Trophoblast cell (in vitro differentiated cells and primary cell): ENCODE measurements at regions not wholly inside any gene's neighbourhood (a gene's known extent, or its start where the extent isn't known, plus 50 kb on each side); places are given as distances from the start of the nearest gene placed in this dataset.
A peak's percentile ranks its signal among the peaks of the same experiment; 100 is the strongest.

Experiments used
- DNase-seq, 2 donors: peaks; one replicate each; pipeline ENCODE4 v3.0.0-alpha.2; 2016
- H2AFZ ChIP-seq: 2 replicates; pipeline ENCODE4 v1.6.1; 2013; ENCODE audit warnings: low read length, moderate library complexity, mild to moderate bottlenecking; ENCODE audit not compliant: insufficient read depth, poor library complexity
- H2AK5ac ChIP-seq: 2 replicates; pipeline ENCODE4 v1.6.1; 2013; ENCODE audit warnings: mild to moderate bottlenecking, low read length
- H2BK120ac ChIP-seq: 2 replicates; pipeline ENCODE4 v1.6.1; 2013; ENCODE audit warnings: low read length, mild to moderate bottlenecking, moderate library complexity; ENCODE audit not compliant: insufficient read depth, poor library complexity
- H2BK12ac ChIP-seq: 2 replicates; pipeline ENCODE4 v1.6.1; 2013; ENCODE audit warnings: mild to moderate bottlenecking, low read length, moderate library complexity
- H2BK5ac ChIP-seq: 2 replicates; pipeline ENCODE4 v1.6.1; 2013; ENCODE audit warnings: low read length, low read depth, moderate library complexity, mild to moderate bottlenecking; ENCODE audit not compliant: poor library complexity
- H3K14ac ChIP-seq: 2 replicates; pipeline ENCODE4 v1.6.1; 2013; ENCODE audit warnings: mild to moderate bottlenecking, low read length
- H3K18ac ChIP-seq: 2 replicates; pipeline ENCODE4 v1.6.1; 2013; ENCODE audit warnings: mild to moderate bottlenecking, low read length
- H3K23ac ChIP-seq: 2 replicates; pipeline ENCODE4 v1.6.1; 2013; ENCODE audit warnings: low read length
- H3K27ac ChIP-seq: 2 replicates; pipeline ENCODE4 v1.5.1; 2013; ENCODE audit warnings: low read depth, mild to moderate bottlenecking, inconsistent platforms, low read length, moderate library complexity
- H3K27me3 ChIP-seq: 2 replicates; pipeline ENCODE4 v1.6.1; 2013; ENCODE audit warnings: inconsistent platforms, mild to moderate bottlenecking, low read length, moderate library complexity; ENCODE audit not compliant: insufficient read depth
- H3K36me3 ChIP-seq, 2 experiments: 1 replicate in 1 of 2; 2 replicates in 1 of 2; pipeline ENCODE4 v1.6.1; 2013; ENCODE audit warnings: low read length in 2 of 2, mild to moderate bottlenecking in 2 of 2, moderate library complexity in 1 of 2; ENCODE audit not compliant: insufficient read depth in 2 of 2, control insufficient read depth in 1 of 2
- H3K4ac ChIP-seq: 2 replicates; pipeline ENCODE4 v1.6.1; 2013; ENCODE audit warnings: low read depth, mild to moderate bottlenecking, low read length, moderate library complexity
- H3K4me1 ChIP-seq, 2 experiments: 1 replicate in 1 of 2; 2 replicates in 1 of 2; pipeline ENCODE4 v1.6.1; 2013; ENCODE audit warnings: low read length in 2 of 2, mild to moderate bottlenecking in 2 of 2, moderate library complexity in 1 of 2; ENCODE audit not compliant: insufficient read depth in 2 of 2, control insufficient read depth in 1 of 2
- H3K4me2 ChIP-seq: 2 replicates; pipeline ENCODE4 v1.6.1; 2013; ENCODE audit warnings: inconsistent platforms, mild to moderate bottlenecking, low read length, moderate library complexity
- H3K4me3 ChIP-seq: 2 replicates; pipeline ENCODE4 v1.5.1; 2013; ENCODE audit warnings: mild to moderate bottlenecking, low read depth, low read length, inconsistent platforms
- H3K79me1 ChIP-seq: one replicate; pipeline ENCODE4 v1.6.1; 2013; ENCODE audit warnings: low read length
- H3K79me2 ChIP-seq: 2 replicates; pipeline ENCODE4 v1.6.1; 2013; ENCODE audit warnings: low read length, mild to moderate bottlenecking; ENCODE audit not compliant: control insufficient read depth, insufficient read depth, poor library complexity
- H3K9ac ChIP-seq: 2 replicates; pipeline ENCODE4 v1.6.1; 2013; ENCODE audit warnings: mild to moderate bottlenecking, low read length
- H3K9me3 ChIP-seq: 2 replicates; pipeline ENCODE4 v1.6.1; 2013; ENCODE audit warnings: low read depth, mild to moderate bottlenecking, control low read depth, inconsistent platforms, low read length; ENCODE audit not compliant: insufficient read depth
- H4K12ac ChIP-seq: 2 replicates; pipeline ENCODE4 v1.6.1; 2013; ENCODE audit warnings: low read depth, mild to moderate bottlenecking, low read length, moderate library complexity
- H4K8ac ChIP-seq: 2 replicates; pipeline ENCODE4 v1.6.1; 2013; ENCODE audit warnings: low read depth, mild to moderate bottlenecking, low read length, moderate library complexity
- H4K91ac ChIP-seq: one replicate; pipeline ENCODE4 v1.6.1; 2013; ENCODE audit warnings: low read depth, mild to moderate bottlenecking, low read length, moderate library complexity
- WGBS: extraction: QIAGEN DNeasy Blood & Tissue Kit; methylation state at CpG from one replicate; pipeline ENCODE4 v1.1.7; 2013; ENCODE audit warnings: missing lambda C conversion rate; ENCODE audit not compliant: insufficient read length, insufficient coverage; ENCODE audit errors: extremely low coverage; 5-methylcytosine and 5-hydroxymethylcytosine counted together

DNA sequence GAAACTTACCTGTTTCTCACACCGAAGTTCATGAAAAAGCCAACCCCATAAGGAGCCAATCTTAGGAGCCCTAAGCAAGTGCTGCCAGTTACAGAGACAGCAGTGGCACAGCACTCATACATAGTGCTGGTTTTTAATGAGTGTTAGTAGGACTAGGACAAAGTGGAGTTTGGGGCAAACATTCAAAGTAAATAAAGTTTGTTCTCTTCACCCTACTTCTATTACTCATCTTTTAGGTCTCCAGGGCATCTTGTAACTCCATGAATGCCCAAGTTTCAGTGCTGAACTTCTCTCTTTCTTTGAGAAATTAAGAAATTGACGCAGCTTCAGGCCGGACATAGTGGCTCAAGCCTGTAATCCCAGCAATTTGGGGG is 584.7 kb downstream of the EBF1 start:
- Histone ChIP-seq H2BK12ac (no peak overlapping the region), H3K79me2 (no peaks in the 10 kb centered on the region), H2AK5ac (no peak overlapping the region), H2BK120ac (no peak overlapping the region), H3K79me1 (no peaks in the 10 kb centered on the region), H3K9ac (no peak overlapping the region), H3K4me2 (no peak overlapping the region), H4K12ac (no peak overlapping the region), H4K8ac (no peak overlapping the region), H3K9me3 (no peaks in the 10 kb centered on the region), H4K91ac (no peak overlapping the region), H3K18ac (no peak overlapping the region), H3K4me1 (no peaks in the 10 kb centered on the region), H3K4ac (no peak overlapping the region), H3K27ac (no peak overlapping the region), H3K23ac (no peak overlapping the region), H3K36me3 (no peaks in the 10 kb centered on the region), H3K27me3 (no peaks in the 10 kb centered on the region), H3K14ac (no peak overlapping the region), H3K4me3 (no peak overlapping the region), H2BK5ac (no peak overlapping the region), H2AFZ (no peak overlapping the region)
- WGBS, result no CpG with 5 or more reads among the region's 3 CpGs
- DNase-seq, result no peak

DNA sequence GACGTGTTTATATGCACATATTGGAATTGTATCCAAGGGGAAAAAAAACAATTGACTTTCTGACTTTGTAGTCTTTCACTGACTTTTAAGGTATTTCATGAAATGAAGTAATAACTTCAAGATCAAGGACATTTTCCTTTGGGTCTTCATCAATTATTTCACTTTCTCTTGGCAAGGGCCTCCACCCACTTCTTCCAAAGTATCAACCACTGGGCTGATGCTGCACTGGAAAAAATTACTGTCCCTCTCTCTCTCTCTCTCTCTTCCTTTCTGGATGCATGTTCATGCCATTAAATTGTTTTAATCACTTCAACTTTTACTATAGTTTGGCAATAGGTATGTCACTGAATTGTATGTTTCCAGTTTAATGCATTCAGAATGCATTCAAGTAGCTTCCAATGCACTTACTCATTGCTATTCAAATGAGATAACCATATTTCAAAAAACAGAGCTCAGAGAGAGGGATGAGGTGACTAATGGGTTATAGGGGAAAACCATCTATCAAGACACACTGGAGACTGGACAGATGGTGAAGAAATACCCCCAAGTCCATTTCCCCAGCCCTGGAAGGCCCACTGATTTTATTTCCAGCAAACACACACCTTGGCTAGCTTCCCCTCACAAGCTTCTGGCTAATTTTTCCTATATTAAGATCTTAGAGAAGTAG is 585.3 kb downstream of the EBF1 start:
- Histone ChIP-seq H2BK5ac (no peak overlapping the region), H3K23ac (no peak overlapping the region), H4K12ac (no peak overlapping the region), H4K91ac (no peak overlapping the region), H2AFZ (no peak overlapping the region), H3K18ac (no peak overlapping the region), H3K4me3 (no peak overlapping the region), H3K4me2 (no peak overlapping the region), H2AK5ac (no peak overlapping the region), H3K79me1 (no peaks in the 10 kb centered on the region), H3K9me3 (no peaks in the 10 kb centered on the region), H3K4me1 (no peaks in the 10 kb centered on the region), H3K27ac (no peak overlapping the region), H2BK120ac (no peak overlapping the region), H4K8ac (no peak overlapping the region), H3K36me3 (no peaks in the 10 kb centered on the region), H3K14ac (no peak overlapping the region), H3K9ac (no peak overlapping the region), H3K79me2 (no peaks in the 10 kb centered on the region), H2BK12ac (no peak overlapping the region), H3K4ac (no peak overlapping the region), H3K27me3 (no peaks in the 10 kb centered on the region)
- peak in 1 of 2 donors; percentile 9 for DNase-seq
- no CpG with 5 or more reads among the region's 1 CpG for WGBS

DNA sequence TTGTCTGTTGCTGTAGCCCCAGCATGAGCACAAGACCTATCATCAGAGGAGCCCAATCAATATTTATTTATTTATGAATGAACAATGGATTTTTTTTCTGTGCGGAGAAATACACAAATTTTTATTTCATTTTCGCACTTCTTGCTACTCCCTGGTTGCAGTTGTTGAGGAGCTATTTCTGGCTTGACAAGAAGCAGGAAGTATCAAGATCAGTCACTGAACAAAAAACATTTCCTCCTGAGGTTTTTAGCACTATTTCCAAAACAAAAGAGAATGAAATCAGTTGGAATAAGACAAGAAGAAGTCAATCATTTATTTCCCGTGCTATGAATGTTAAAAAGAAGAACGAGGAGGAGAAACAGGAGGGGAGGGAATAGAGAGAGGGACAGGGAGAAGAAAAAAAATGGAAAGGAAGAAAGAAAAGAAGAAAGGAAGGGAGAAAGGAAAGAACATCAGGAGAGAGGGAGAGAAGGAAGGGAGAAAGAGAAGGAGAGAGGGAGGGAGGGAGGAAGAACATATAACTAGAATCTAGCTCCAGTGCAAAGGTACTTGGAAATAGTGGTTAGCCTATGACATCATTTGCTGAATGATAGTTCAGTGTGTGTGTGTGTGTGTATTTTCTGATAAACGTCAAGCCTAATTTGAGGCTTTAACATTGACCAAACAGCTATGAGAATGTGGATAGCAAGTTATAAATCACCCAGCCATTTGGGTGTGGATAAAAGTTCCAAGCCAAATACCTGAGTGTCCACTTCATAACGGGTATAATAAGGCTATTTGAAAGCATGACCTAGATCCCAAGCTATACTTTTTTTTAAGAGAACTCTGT is 586.0 kb downstream of the EBF1 start:
- no peak overlapping the region for H3K18ac ChIP-seq
- no peak overlapping the region for H3K4ac ChIP-seq
- no peak overlapping the region for H4K8ac ChIP-seq
- no peak overlapping the region for H3K27ac ChIP-seq
- H2BK120ac ChIP-seq, result no peak overlapping the region
- no peaks in the 10 kb centered on the region for H3K79me1 ChIP-seq
- no peak overlapping the region for H2BK12ac ChIP-seq
- no peaks in the 10 kb centered on the region for H3K4me1 ChIP-seq
- no peak overlapping the region for H2AK5ac ChIP-seq
- H4K12ac ChIP-seq, result no peak overlapping the region
- no peaks in the 10 kb centered on the region for H3K27me3 ChIP-seq
- H2AFZ ChIP-seq, result no peak overlapping the region
- no peak overlapping the region for H3K4me2 ChIP-seq
- no peak overlapping the region for H2BK5ac ChIP-seq
- H3K23ac ChIP-seq, result no peak overlapping the region
- no peak overlapping the region for H4K91ac ChIP-seq
- no peak overlapping the region for H3K14ac ChIP-seq
- WGBS, result no CpG with 5 or more reads among the region's 6 CpGs
- no peaks in the 10 kb centered on the region for H3K79me2 ChIP-seq
- no peak overlapping the region for H3K9ac ChIP-seq
- no peaks in the 10 kb centered on the region for H3K9me3 ChIP-seq
- no peak for DNase-seq
- no peaks in the 10 kb centered on the region for H3K36me3 ChIP-seq
- H3K4me3 ChIP-seq, result no peak overlapping the region

- no peaks in the 10 kb centered on the region for H3K4me1 ChIP-seq
- no peaks in the 10 kb centered on the region for H3K36me3 ChIP-seq
- no peak overlapping the region for H3K18ac ChIP-seq
- no peak overlapping the region for H4K91ac ChIP-seq
- H3K4me3 ChIP-seq, result no peak overlapping the region
- H4K8ac ChIP-seq, result no peak overlapping the region
- no peaks in the 10 kb centered on the region for H3K27me3 ChIP-seq
- no peaks in the 10 kb centered on the region for H3K79me1 ChIP-seq
- DNase-seq, result no peak
- H3K9ac ChIP-seq, result no peak overlapping the region
- H2BK5ac ChIP-seq, result no peak overlapping the region
- no peak overlapping the region for H3K23ac ChIP-seq
- no peak overlapping the region for H2BK120ac ChIP-seq
- H4K12ac ChIP-seq, result no peak overlapping the region
- no peak overlapping the region for H2BK12ac ChIP-seq
- H3K79me2 ChIP-seq, result no peaks in the 10 kb centered on the region
- H3K4me2 ChIP-seq, result no peak overlapping the region
- no peak overlapping the region for H3K4ac ChIP-seq
- no peaks in the 10 kb centered on the region for H3K9me3 ChIP-seq
- no peak overlapping the region for H2AFZ ChIP-seq
- no peak overlapping the region for H3K27ac ChIP-seq
- no peak overlapping the region for H3K14ac ChIP-seq
- H2AK5ac ChIP-seq, result no peak overlapping the region
Observed at GRCh38 chr5:158511454-158511853, 588.3 kb downstream of the EBF1 start.
